Endothelial cell of umbilical vein (primary cell): ENCODE measurements at regions not wholly inside any gene's neighbourhood (a gene's known extent, or its start where the extent isn't known, plus 50 kb on each side); places are given as distances from the start of the nearest gene placed in this dataset.

Source experiments
- BruUV-seq: library from RNA; stranded (reverse); fragments of 400-500 nt; replicated peaks from 2 replicates; lab custom pipeline; 2021; lab: Mats Ljungman, UMichigan
- CTCF ChIA-PET: fragments of 300-600, 350-600 bp; sonication (Branson Sonifier 250); formaldehyde crosslinking; loops from one replicate; lab custom pipeline; 2021; ENCODE audit warnings: antibody characterized with exemption, inconsistent platforms; lab: Charles Lee
- POLR2A ChIA-PET: fragments of 300-600, 350-600 bp; sonication (Branson Sonifier 250); formaldehyde crosslinking; loops from one replicate; lab custom pipeline; 2021; ENCODE audit warnings: antibody characterized with exemption, inconsistent platforms; lab: Charles Lee
- DNase-seq: peaks from one replicate; pipeline ENCODE4 v3.0.0-alpha.2; 2011; ENCODE audit warnings: low read depth, low spot score
- FAIRE-seq: peaks from 2 replicates; lab custom pipeline; 2011; peaks lifted over from hg19 to GRCh38; lab: Jason Lieb, UNC
- H2AFZ ChIP-seq: 2 replicates; pipeline ENCODE4 v1.6.0; 2012; ENCODE audit warnings: low read depth, low read length, control low read depth, inconsistent platforms
- H3K27ac ChIP-seq: 2 replicates; pipeline ENCODE4 v1.5.1; 2011; ENCODE audit warnings: low read depth, mild to moderate bottlenecking, control low read depth, low read length, moderate library complexity; ENCODE audit not compliant: insufficient read depth
- H3K27me3 ChIP-seq, 2 experiments: 2 replicates each; pipeline versions ENCODE4 v1.6.0 to v1.6.1; 2011; ENCODE audit warnings: low read length in 2 of 2, mixed read lengths in 1 of 2; ENCODE audit not compliant: control insufficient read depth in 2 of 2, insufficient read depth in 2 of 2
- H3K36me3 ChIP-seq, 2 experiments: 2 replicates in 1 of 2; 3 replicates in 1 of 2; pipeline ENCODE4 v1.5.1; 2011; ENCODE audit warnings: low read length in 2 of 2, mild to moderate bottlenecking in 1 of 2, moderate library complexity in 1 of 2; ENCODE audit not compliant: control insufficient read depth in 2 of 2, insufficient read depth in 2 of 2; ENCODE audit errors: extremely low read depth in 1 of 2
- H3K4me1 ChIP-seq: 3 replicates; pipeline ENCODE4 v1.5.1; 2011; ENCODE audit warnings: mild to moderate bottlenecking, low read length; ENCODE audit not compliant: control insufficient read depth, insufficient read depth; ENCODE audit errors: extremely low read depth
- H3K4me2 ChIP-seq: 2 replicates; pipeline ENCODE4 v1.6.1; 2011; ENCODE audit warnings: low read length, control low read depth, mixed read lengths; ENCODE audit not compliant: insufficient read depth
- H3K4me3 ChIP-seq, 3 experiments: fragments of 200-600 bp in 1 of 3; sonication (generic), shearing (Covaris generic) in 1 of 3; replicated peaks in 1 of 3; 2 replicates each; pipeline ENCODE4 v1.5.1; 2011 to 2016; ENCODE audit warnings: control low read depth in 3 of 3, low read length in 3 of 3, mild to moderate bottlenecking in 2 of 3, inconsistent platforms in 1 of 3, low read depth in 1 of 3, moderate library complexity in 1 of 3; ENCODE audit not compliant: insufficient read depth in 1 of 3
- H3K79me2 ChIP-seq: 2 replicates; pipeline ENCODE4 v1.6.0; 2012; ENCODE audit warnings: low read length, inconsistent platforms; ENCODE audit not compliant: control insufficient read depth, insufficient read depth
- H3K9ac ChIP-seq: replicated peaks from 2 replicates; pipeline ENCODE3; 2011; ENCODE audit warnings: low read length, control low read depth; ENCODE audit not compliant: insufficient read depth; ENCODE audit errors: extremely low read depth
- H3K9me1 ChIP-seq: replicated peaks from 3 replicates; pipeline ENCODE4 v1.6.0; 2011; ENCODE audit warnings: mild to moderate bottlenecking, low read length; ENCODE audit not compliant: control insufficient read depth, insufficient read depth; ENCODE audit errors: extremely low read depth
- H3K9me3 ChIP-seq: replicated peaks from 2 replicates; pipeline ENCODE4 v1.5.1; 2012; ENCODE audit warnings: low read length, inconsistent platforms; ENCODE audit not compliant: control insufficient read depth, insufficient read depth
- H4K20me1 ChIP-seq: replicated peaks from 2 replicates; pipeline ENCODE3; 2011; ENCODE audit warnings: mild to moderate bottlenecking, low read length; ENCODE audit not compliant: control insufficient read depth, insufficient read depth; ENCODE audit errors: extremely low read depth
- EZH2 ChIP-seq: IDR thresholded peaks from 2 replicates; pipeline ENCODE4 v1.6.1; 2012; ENCODE audit warnings: borderline replicate concordance, low read depth, mild to moderate bottlenecking, moderate library complexity, low read length, inconsistent platforms; ENCODE audit not compliant: severe bottlenecking
- FOS ChIP-seq: IDR thresholded peaks from 2 replicates; pipeline ENCODE4 v1.6.1; 2011; ENCODE audit warnings: mild to moderate bottlenecking, low read length, moderate library complexity, borderline replicate concordance; ENCODE audit not compliant: insufficient read depth
- GATA2 ChIP-seq: IDR thresholded peaks from 2 replicates; pipeline ENCODE4 v1.7.0; 2011; ENCODE audit warnings: low read depth, mild to moderate bottlenecking, moderate library complexity, mixed read lengths, low read length; ENCODE audit not compliant: insufficient read length, insufficient read depth
- JUN ChIP-seq: IDR thresholded peaks from 2 replicates; pipeline ENCODE4 v1.6.1; 2011; ENCODE audit warnings: borderline replicate concordance, low read depth; ENCODE audit not compliant: insufficient read length, insufficient read depth
- MYC ChIP-seq: IDR thresholded peaks from one replicate; pipeline ENCODE4 v1.6.1; 2011; ENCODE audit warnings: mild to moderate bottlenecking, low read depth, low read length
- POLR2A ChIP-seq: IDR thresholded peaks from 2 replicates; pipeline ENCODE4 v1.6.1; 2012; ENCODE audit warnings: low read depth, mild to moderate bottlenecking, control low read depth, low read length
- POLR2AphosphoS5 ChIP-seq: IDR thresholded peaks from 2 replicates; pipeline ENCODE4 v1.6.1; 2012; ENCODE audit warnings: low read depth, mild to moderate bottlenecking, control low read depth, low read length, moderate library complexity; ENCODE audit not compliant: insufficient read depth
- dilution Hi-C: fragments of 300-500 bp; cut with MboI; formaldehyde crosslinking; loops from one replicate; pipeline ENCODE4 v1.15.0; 2019; ENCODE audit warnings: low sequenced_read_pairs; ENCODE audit not compliant: extremely low pct_ligation_motif_present
- intact Hi-C: fragments of 100-400 bp; cut with micrococcal nuclease; formaldehyde crosslinking; loops from one replicate; pipeline ENCODE4 v1.10.0; 2022
- TF ChIP-seq, protein P1 (sequence below): IDR thresholded peaks from 2 replicates; pipeline ENCODE4 v1.6.1; 2011; ENCODE audit not compliant: insufficient read depth, insufficient read length
- TF ChIP-seq, protein P2 (sequence below), 2 donors: IDR thresholded peaks; 1 replicate in 1 of 2; 2 replicates in 1 of 2; pipeline ENCODE4 v1.5.1; 2011; ENCODE audit warnings: low read length in 2 of 2, mild to moderate bottlenecking in 2 of 2, moderate library complexity in 2 of 2, control low read depth in 1 of 2, inconsistent platforms in 1 of 2, low read depth in 1 of 2; ENCODE audit not compliant: insufficient read depth in 1 of 2; ENCODE audit errors: extremely low read depth in 1 of 2

DNA sequence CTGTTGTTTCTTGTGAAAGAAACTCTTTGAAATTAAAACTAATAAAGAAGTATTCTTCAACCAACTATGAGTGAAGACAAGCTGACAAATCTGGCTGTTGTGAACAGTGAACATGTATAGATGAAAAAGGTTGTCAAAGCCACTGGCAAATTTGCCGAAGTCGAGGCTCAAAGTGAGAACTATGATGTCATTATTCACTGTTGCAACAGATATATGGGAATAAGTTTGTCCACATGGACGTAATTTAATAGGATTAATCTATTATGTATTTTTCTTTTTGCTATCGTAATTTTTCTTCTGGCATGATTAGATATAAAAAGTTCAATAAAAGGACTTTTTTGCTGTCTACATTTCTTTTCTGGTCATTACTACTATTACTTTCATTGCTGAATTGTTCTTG, 223.2 kb upstream of the ZNF507 start:
- no peak for DNase-seq
- Histone ChIP-seq H2AFZ (no peak overlapping the region), H3K36me3 (no peaks in the 10 kb centered on the region), H3K4me3 (no peak overlapping the region), H3K9me3 (no peaks in the 10 kb centered on the region), H3K27me3 (no peaks in the 10 kb centered on the region), H4K20me1 (no peaks in the 10 kb centered on the region), H3K79me2 (no peaks in the 10 kb centered on the region), H3K9me1 (no peaks in the 10 kb centered on the region), H3K27ac (no peak overlapping the region), H3K4me1 (no peaks in the 10 kb centered on the region), H3K4me2 (no peak overlapping the region), H3K9ac (no peak overlapping the region)
- dilution Hi-C loops (no loop called here), intact Hi-C loops (no loop called here)
- no TSS peak for BruUV-seq
- FAIRE-seq: no peak
- TF ChIP-seq GATA2: no peak
- TF ChIP-seq FOS: no peak
- no peak for TF ChIP-seq EZH2
- CTCF ChIA-PET: no interaction called here
- POLR2A ChIA-PET: no interaction called here

DNA sequence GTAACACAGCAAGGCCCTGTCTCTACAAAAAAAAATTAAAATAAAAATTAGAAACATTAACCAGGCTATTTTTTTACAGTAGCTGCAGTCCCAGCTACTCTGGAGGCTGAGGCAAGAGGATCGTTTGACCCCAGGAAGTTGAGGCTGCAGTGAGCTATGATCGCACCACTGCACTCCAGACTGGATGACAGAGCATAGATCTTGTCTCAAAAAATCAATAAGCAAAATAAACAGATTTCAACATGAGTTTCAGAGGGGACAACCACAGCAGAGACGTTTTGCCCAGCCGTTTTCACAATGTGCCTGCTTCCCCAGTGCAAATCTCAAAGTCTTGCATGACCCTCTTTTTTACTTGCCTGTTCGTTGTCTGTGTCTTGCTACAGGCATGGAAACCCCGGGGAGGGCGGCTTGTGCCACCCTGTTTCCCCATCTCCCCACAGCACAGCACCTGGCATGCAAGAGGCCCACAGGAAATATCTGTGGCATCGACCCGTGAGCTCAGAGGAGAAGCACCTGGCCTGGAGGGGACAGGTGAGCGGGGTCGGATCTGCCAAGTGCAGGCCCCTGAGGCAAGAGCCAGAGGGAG, 222.0 kb upstream of the ZNF507 start:
- no peaks in the 10 kb centered on the region for H3K27me3 ChIP-seq
- POLR2A ChIA-PET: no interaction called here

More for the DNA sequence above, 222.0 kb upstream of the ZNF507 start:
- Histone ChIP-seq H3K9me3 (no peaks in the 10 kb centered on the region), H2AFZ (no peak overlapping the region), H3K4me1 (no peaks in the 10 kb centered on the region), H3K36me3 (no peaks in the 10 kb centered on the region), H3K9me1 (no peaks in the 10 kb centered on the region), H4K20me1 (no peaks in the 10 kb centered on the region), H3K4me3 (no peak overlapping the region), H3K9ac (no peak overlapping the region), H3K27ac (no peak overlapping the region), H3K79me2 (no peaks in the 10 kb centered on the region), H3K4me2 (no peak overlapping the region)
- dilution Hi-C loops: no loop called here
- TF ChIP-seq JUN (no peak), POLR2AphosphoS5 (no peak), GATA2 (no peak), EZH2 (no peak), POLR2A (no peak), FOS (no peak), MYC (no peak)
- TF ChIP-seq, protein P1, sequence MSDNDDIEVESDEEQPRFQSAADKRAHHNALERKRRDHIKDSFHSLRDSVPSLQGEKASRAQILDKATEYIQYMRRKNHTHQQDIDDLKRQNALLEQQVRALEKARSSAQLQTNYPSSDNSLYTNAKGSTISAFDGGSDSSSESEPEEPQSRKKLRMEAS: no peak
- TF ChIP-seq, protein P2, sequence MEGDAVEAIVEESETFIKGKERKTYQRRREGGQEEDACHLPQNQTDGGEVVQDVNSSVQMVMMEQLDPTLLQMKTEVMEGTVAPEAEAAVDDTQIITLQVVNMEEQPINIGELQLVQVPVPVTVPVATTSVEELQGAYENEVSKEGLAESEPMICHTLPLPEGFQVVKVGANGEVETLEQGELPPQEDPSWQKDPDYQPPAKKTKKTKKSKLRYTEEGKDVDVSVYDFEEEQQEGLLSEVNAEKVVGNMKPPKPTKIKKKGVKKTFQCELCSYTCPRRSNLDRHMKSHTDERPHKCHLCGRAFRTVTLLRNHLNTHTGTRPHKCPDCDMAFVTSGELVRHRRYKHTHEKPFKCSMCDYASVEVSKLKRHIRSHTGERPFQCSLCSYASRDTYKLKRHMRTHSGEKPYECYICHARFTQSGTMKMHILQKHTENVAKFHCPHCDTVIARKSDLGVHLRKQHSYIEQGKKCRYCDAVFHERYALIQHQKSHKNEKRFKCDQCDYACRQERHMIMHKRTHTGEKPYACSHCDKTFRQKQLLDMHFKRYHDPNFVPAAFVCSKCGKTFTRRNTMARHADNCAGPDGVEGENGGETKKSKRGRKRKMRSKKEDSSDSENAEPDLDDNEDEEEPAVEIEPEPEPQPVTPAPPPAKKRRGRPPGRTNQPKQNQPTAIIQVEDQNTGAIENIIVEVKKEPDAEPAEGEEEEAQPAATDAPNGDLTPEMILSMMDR (IDR thresholded peaks at IDR 0.05; ENCODE audit: extremely low read depth in 1 of 2, insufficient read depth in 1 of 2, low read depth in 1 of 2, low read length in 2 of 2): no peak
- DNase-seq (no peak), FAIRE-seq (no peak)
- CTCF ChIA-PET: no interaction called here
- BruUV-seq: no TSS peak
- intact Hi-C loops: no loop called here
